ENCODE measurements at regions not wholly inside any gene's neighbourhood (a gene's known extent, or its start where the extent isn't known, plus 50 kb on each side); places are given as distances from the start of the nearest gene placed in this dataset.

DNA sequence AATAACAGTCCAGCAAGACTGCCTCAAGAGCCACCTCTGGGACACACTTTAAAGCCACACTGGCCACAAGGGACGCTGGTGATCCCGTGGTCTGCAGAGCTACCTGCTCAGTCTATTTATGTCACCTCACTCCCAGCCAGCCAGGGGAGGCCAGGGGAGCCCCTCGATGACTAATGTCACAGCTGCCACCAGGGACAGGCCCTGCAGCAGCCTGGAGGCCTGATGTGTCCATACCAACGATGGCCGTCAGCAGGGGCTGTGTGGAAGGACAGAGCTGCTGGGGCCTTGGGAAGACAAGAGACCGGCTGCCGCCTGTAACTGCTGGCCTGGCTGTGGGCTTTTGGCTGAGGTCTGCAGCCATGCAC lies 71.0 kb downstream of the SIK1 start:
- H3K27ac ChIP-seq (ENCODE audit: low read depth, low read length), result no peak overlapping the region
- H3K9ac ChIP-seq (ENCODE audit: low read depth in 1 of 2, low read length in 2 of 2), result no peak overlapping the region

DNA sequence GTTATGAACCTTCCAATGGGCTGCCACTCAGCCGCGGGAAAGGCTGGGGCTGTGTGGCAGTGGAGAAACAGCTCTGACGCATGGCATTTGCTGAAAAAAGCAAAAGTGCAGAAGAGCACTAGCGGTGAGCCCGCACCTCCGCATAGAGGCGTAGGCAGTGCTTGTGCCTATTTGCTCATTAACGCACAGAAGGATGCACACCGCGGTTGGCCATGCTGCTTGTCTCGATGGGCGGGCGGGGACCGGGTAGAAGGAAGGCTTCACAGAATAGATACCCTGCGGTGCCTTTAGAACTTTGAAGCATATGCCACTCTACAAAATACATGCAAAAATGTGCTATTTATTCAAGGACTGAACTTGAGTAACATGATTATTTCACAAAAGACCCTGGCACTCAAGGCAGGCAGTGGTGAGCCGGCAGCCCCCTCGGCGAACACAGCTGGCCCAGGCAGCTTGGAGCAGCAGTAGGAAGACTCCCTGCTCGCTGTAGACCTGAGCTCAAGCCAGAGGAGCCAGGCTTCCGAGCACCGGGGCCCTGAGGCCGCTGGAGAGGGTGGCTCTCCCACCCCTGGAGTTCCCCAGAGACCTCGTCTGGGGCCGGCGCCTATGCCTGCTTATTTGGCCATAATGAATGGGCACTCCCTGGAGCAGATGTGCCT lies 71.5 kb downstream of the SIK1 start:
- H3K4me3 ChIP-seq (ENCODE audit: low read depth in 1 of 2, low read length in 2 of 2), result no peak overlapping the region
- no peak overlapping the region for H3K27ac ChIP-seq (ENCODE audit: low read depth, low read length)
- H3K9ac ChIP-seq (ENCODE audit: low read depth in 1 of 2, low read length in 2 of 2), result no peak overlapping the region
- no peaks in the 10 kb centered on the region for H3K9me3 ChIP-seq (ENCODE audit: control insufficient read depth in 1 of 2, low read length in 2 of 2)
- no peaks in the 10 kb centered on the region for H3K27me3 ChIP-seq (ENCODE audit: control insufficient read depth in 1 of 2, insufficient read depth in 2 of 2, low read length in 2 of 2)
- no peaks in the 10 kb centered on the region for H3K36me3 ChIP-seq (ENCODE audit: control insufficient read depth in 1 of 2, insufficient read depth in 2 of 2, low read length in 2 of 2)
- H3K4me1 ChIP-seq (ENCODE audit: control insufficient read depth in 1 of 2, insufficient read depth in 2 of 2, low read length in 2 of 2), result no peaks in the 10 kb centered on the region

More for the DNA sequence above, 71.0 kb downstream of the SIK1 start:
- no peak overlapping the region for H3K4me3 ChIP-seq (ENCODE audit: low read depth in 1 of 2, low read length in 2 of 2)
- no peaks in the 10 kb centered on the region for H3K36me3 ChIP-seq (ENCODE audit: control insufficient read depth in 1 of 2, insufficient read depth in 2 of 2, low read length in 2 of 2)
- no peaks in the 10 kb centered on the region for H3K27me3 ChIP-seq (ENCODE audit: control insufficient read depth in 1 of 2, insufficient read depth in 2 of 2, low read length in 2 of 2)
- no peaks in the 10 kb centered on the region for H3K9me3 ChIP-seq (ENCODE audit: control insufficient read depth in 1 of 2, low read length in 2 of 2)
- H3K4me1 ChIP-seq (ENCODE audit: control insufficient read depth in 1 of 2, insufficient read depth in 2 of 2, low read length in 2 of 2), result peaks cover 0 to 2% of the 10 kb centered on the region in 2 donors

GRCh38 chr21:43354666-43355065 lies 72.3 kb downstream of the SIK1 start:
- Histone ChIP-seq H3K36me3 (ENCODE audit: control insufficient read depth in 1 of 2, insufficient read depth in 2 of 2, low read length in 2 of 2) (no peaks in the 10 kb centered on the region), H3K4me1 (ENCODE audit: control insufficient read depth in 1 of 2, insufficient read depth in 2 of 2, low read length in 2 of 2) (no peaks in the 10 kb centered on the region), H3K9me3 (ENCODE audit: control insufficient read depth in 1 of 2, low read length in 2 of 2) (no peaks in the 10 kb centered on the region), H3K27me3 (ENCODE audit: control insufficient read depth in 1 of 2, insufficient read depth in 2 of 2, low read length in 2 of 2) (no peaks in the 10 kb centered on the region), H3K4me3 (ENCODE audit: low read depth in 1 of 2, low read length in 2 of 2) (no peak overlapping the region), H3K9ac (ENCODE audit: low read depth in 1 of 2, low read length in 2 of 2) (no peak overlapping the region), H3K27ac (ENCODE audit: low read depth, low read length) (no peak overlapping the region)

GRCh38 chr21:43354026-43354420 lies 72.9 kb downstream of the SIK1 start:
- Histone ChIP-seq H3K27me3 (ENCODE audit: control insufficient read depth in 1 of 2, insufficient read depth in 2 of 2, low read length in 2 of 2) (no peaks in the 10 kb centered on the region), H3K9ac (ENCODE audit: low read depth in 1 of 2, low read length in 2 of 2) (no peak overlapping the region), H3K4me3 (ENCODE audit: low read depth in 1 of 2, low read length in 2 of 2) (no peak overlapping the region), H3K9me3 (ENCODE audit: control insufficient read depth in 1 of 2, low read length in 2 of 2) (no peaks in the 10 kb centered on the region), H3K4me1 (ENCODE audit: control insufficient read depth in 1 of 2, insufficient read depth in 2 of 2, low read length in 2 of 2) (no peaks in the 10 kb centered on the region), H3K27ac (ENCODE audit: low read depth, low read length) (no peak overlapping the region), H3K36me3 (ENCODE audit: control insufficient read depth in 1 of 2, insufficient read depth in 2 of 2, low read length in 2 of 2) (no peaks in the 10 kb centered on the region)

DNA sequence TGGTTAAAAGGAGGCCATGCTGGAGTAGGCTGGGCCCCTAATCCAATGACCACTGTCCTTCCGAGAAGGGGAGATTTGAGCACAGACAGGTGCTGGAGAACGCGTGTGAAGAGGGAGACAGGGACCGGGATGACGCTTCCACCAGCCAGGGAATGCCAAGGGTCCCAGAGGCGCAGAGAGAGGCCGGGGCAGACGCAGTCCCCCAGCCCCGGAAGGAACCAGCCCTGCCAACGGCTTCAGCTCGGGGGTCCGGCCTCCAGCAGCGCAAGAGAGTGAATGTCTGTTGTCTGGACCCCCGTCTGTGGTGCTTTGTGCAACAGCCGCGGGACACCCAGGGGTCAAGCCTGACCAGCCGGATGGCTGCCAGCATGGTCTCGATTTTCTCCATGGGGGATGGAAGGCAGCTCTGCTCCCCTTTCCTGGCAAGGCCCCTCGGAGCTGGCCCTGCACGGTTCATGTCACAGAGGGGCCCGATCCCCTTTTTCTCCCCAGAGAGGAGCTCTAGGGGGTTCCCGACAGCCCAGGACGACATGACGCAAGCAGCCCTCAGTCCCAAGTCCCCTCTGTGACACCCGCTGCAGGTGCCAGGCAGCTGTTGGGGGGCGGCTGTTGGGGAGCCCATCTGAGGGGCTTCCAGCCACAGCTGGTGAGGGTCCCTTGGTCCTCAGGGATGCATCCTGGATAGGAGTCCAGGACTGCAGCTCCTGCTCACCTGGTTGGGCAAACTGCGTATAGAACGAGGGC lies 73.5 kb downstream of the SIK1 start:
- Histone ChIP-seq H3K4me3 (ENCODE audit: low read depth in 1 of 2, low read length in 2 of 2) (no peak overlapping the region), H3K27ac (ENCODE audit: low read depth, low read length) (peak overlapping the region; percentile 25), H3K4me1 (ENCODE audit: control insufficient read depth in 1 of 2, insufficient read depth in 2 of 2, low read length in 2 of 2) (no peaks in the 10 kb centered on the region), H3K9ac (ENCODE audit: low read depth in 1 of 2, low read length in 2 of 2) (no peak overlapping the region), H3K36me3 (ENCODE audit: control insufficient read depth in 1 of 2, insufficient read depth in 2 of 2, low read length in 2 of 2) (no peaks in the 10 kb centered on the region), H3K9me3 (ENCODE audit: control insufficient read depth in 1 of 2, low read length in 2 of 2) (no peaks in the 10 kb centered on the region), H3K27me3 (ENCODE audit: control insufficient read depth in 1 of 2, insufficient read depth in 2 of 2, low read length in 2 of 2) (no peaks in the 10 kb centered on the region)

DNA sequence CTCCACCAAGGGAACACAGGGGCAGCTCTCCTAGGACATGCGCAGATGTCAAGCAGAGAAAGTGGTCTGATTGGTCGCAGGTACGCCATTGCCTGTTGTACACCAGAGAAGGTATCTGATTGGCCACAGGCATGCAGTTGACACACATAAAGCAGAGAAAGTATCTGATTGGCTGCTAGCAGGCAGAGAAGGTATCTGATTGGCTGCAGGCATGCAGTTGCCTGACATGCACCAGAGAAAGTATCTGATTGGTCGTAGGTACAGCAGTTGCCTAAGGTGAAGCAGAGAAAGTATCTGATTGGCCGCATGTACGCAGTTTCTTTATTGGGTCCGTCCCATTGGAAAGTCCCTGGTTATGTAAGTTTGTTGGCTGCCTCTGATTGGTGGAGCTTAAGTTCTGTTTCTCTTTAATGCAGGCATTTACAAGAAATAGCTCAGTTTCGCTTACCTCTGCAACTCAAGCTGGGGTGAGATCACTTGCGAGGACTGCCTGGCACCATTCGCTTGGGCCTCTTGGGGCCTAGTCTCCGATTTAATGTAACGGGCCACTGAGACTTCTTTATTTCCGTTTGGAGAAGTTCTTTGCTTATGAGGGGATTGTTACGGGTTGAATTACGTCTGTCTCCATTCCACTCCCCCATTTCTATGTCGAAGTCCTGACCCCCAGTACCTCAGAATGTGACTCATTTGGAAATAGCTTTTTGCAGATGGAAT lies 74.2 kb downstream of the SIK1 start:
- Histone ChIP-seq H3K4me1 (ENCODE audit: control insufficient read depth in 1 of 2, insufficient read depth in 2 of 2, low read length in 2 of 2) (no peaks in the 10 kb centered on the region), H3K27me3 (ENCODE audit: control insufficient read depth in 1 of 2, insufficient read depth in 2 of 2, low read length in 2 of 2) (no peaks in the 10 kb centered on the region), H3K9ac (ENCODE audit: low read depth in 1 of 2, low read length in 2 of 2) (no peak overlapping the region), H3K27ac (ENCODE audit: low read depth, low read length) (peak overlapping the region; percentile 25), H3K4me3 (ENCODE audit: low read depth in 1 of 2, low read length in 2 of 2) (no peak overlapping the region), H3K9me3 (ENCODE audit: control insufficient read depth in 1 of 2, low read length in 2 of 2) (no peaks in the 10 kb centered on the region), H3K36me3 (ENCODE audit: control insufficient read depth in 1 of 2, insufficient read depth in 2 of 2, low read length in 2 of 2) (no peaks in the 10 kb centered on the region)

GRCh38 chr21:43352154-43352537 lies 74.8 kb downstream of the SIK1 start:
- no peak overlapping the region for H3K4me3 ChIP-seq (ENCODE audit: low read depth in 1 of 2, low read length in 2 of 2)
- no peak overlapping the region for H3K9ac ChIP-seq (ENCODE audit: low read depth in 1 of 2, low read length in 2 of 2)
- H3K27ac ChIP-seq (ENCODE audit: low read depth, low read length), result no peak overlapping the region
- no peaks in the 10 kb centered on the region for H3K9me3 ChIP-seq (ENCODE audit: control insufficient read depth in 1 of 2, low read length in 2 of 2)
- H3K4me1 ChIP-seq (ENCODE audit: control insufficient read depth in 1 of 2, insufficient read depth in 2 of 2, low read length in 2 of 2), result no peaks in the 10 kb centered on the region
- no peaks in the 10 kb centered on the region for H3K36me3 ChIP-seq (ENCODE audit: control insufficient read depth in 1 of 2, insufficient read depth in 2 of 2, low read length in 2 of 2)
- no peaks in the 10 kb centered on the region for H3K27me3 ChIP-seq (ENCODE audit: control insufficient read depth in 1 of 2, insufficient read depth in 2 of 2, low read length in 2 of 2)

DNA sequence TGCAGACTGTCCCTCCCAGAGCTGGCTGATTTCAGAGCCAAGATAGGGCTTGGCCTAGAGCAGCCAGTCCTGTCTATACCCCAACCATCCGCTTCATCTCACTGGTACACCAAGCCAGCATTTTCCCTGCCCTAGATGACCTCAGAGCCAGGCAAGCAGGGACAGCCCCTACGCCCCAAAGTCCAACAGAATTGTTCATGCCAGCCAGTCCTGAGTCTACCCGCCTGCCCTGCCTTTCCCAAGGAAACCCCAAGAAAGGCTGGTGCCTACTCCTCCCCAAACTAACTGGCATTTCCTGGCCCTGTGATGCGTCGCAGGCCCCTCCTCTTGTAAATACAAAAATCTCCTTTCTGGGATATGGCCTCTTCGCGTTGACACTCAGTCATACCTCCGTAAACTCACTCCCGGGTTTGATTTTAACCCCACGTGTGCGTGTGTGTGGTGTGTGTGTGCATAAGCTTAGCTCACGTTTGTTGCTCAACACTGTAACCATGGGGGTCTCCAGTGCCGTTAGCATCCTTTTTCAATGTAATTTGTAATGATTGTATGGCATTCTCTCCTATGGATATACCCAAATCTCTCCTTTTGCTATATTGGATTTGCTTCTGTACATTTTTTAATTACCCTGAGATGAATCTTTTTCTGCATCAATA lies 75.3 kb downstream of the SIK1 start:
- H3K4me3 ChIP-seq (ENCODE audit: low read depth in 1 of 2, low read length in 2 of 2), result no peak overlapping the region
- no peak overlapping the region for H3K9ac ChIP-seq (ENCODE audit: low read depth in 1 of 2, low read length in 2 of 2)
- H3K27ac ChIP-seq (ENCODE audit: low read depth, low read length), result no peak overlapping the region
- H3K4me1 ChIP-seq (ENCODE audit: control insufficient read depth in 1 of 2, insufficient read depth in 2 of 2, low read length in 2 of 2), result no peaks in the 10 kb centered on the region
- H3K36me3 ChIP-seq (ENCODE audit: control insufficient read depth in 1 of 2, insufficient read depth in 2 of 2, low read length in 2 of 2), result no peaks in the 10 kb centered on the region
- H3K27me3 ChIP-seq (ENCODE audit: control insufficient read depth in 1 of 2, insufficient read depth in 2 of 2, low read length in 2 of 2), result no peaks in the 10 kb centered on the region
- H3K9me3 ChIP-seq (ENCODE audit: control insufficient read depth in 1 of 2, low read length in 2 of 2), result no peaks in the 10 kb centered on the region

DNA sequence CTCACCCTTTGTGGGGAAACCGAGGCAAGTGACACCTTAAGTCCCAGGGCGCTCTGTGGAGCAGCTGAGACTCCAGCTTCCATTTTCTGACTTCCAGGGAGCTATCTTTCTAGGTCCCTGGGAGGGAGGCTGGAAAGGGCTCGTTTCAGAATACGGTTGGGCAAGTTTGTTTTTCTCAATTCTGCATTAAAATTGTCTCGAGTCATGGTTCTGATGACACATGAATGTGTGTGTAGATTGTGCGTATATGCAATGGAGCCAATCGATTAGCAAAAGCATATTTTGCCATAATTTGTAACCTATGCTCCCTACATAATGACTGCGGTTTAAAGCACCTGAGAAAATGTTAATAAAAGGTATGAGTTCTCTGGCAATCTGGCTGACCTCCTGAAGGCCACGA lies 77.3 kb downstream of the SIK1 start:
- H3K4me3 ChIP-seq (ENCODE audit: low read depth in 1 of 2, low read length in 2 of 2), result no peak overlapping the region
- no peaks in the 10 kb centered on the region for H3K27me3 ChIP-seq (ENCODE audit: control insufficient read depth in 1 of 2, insufficient read depth in 2 of 2, low read length in 2 of 2)
- no peak overlapping the region for H3K27ac ChIP-seq (ENCODE audit: low read depth, low read length)
- no peaks in the 10 kb centered on the region for H3K9me3 ChIP-seq (ENCODE audit: control insufficient read depth in 1 of 2, low read length in 2 of 2)
- H3K4me1 ChIP-seq (ENCODE audit: control insufficient read depth in 1 of 2, insufficient read depth in 2 of 2, low read length in 2 of 2), result no peaks in the 10 kb centered on the region
- H3K36me3 ChIP-seq (ENCODE audit: control insufficient read depth in 1 of 2, insufficient read depth in 2 of 2, low read length in 2 of 2), result no peaks in the 10 kb centered on the region
- H3K9ac ChIP-seq (ENCODE audit: low read depth in 1 of 2, low read length in 2 of 2), result no peak overlapping the region

DNA sequence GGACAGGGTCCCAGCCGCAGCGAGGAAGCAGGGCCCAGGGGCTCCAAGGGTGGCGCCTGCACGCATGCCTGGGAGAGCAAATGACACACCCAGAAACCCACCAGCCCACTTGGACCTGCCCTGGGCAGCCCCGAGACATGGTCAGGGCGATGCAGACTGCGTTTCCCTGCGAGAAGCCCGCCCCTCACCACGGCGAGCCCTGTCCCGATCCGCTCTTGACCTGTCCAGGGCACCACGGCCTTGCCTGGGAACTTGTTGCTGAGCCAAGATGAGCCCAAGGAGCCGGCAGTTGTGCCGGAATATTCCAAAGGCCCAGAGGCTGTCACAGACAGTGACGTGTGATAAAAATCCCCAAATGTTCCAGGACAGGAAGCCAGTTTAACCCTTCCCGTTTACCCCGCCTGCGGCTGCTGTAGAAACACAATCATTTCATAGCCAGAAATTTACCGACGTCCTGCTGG lies 78.1 kb downstream of the SIK1 start:
- Histone ChIP-seq H3K9me3 (ENCODE audit: control insufficient read depth in 1 of 2, low read length in 2 of 2) (no peaks in the 10 kb centered on the region), H3K9ac (ENCODE audit: low read depth in 1 of 2, low read length in 2 of 2) (peak overlapping the region in 1 of 2 donors; percentile 1), H3K4me3 (ENCODE audit: low read depth in 1 of 2, low read length in 2 of 2) (no peak overlapping the region), H3K4me1 (ENCODE audit: control insufficient read depth in 1 of 2, insufficient read depth in 2 of 2, low read length in 2 of 2) (no peaks in the 10 kb centered on the region), H3K27me3 (ENCODE audit: control insufficient read depth in 1 of 2, insufficient read depth in 2 of 2, low read length in 2 of 2) (no peaks in the 10 kb centered on the region), H3K36me3 (ENCODE audit: control insufficient read depth in 1 of 2, insufficient read depth in 2 of 2, low read length in 2 of 2) (no peaks in the 10 kb centered on the region), H3K27ac (ENCODE audit: low read depth, low read length) (peak overlapping the region; percentile 32)
